ENCODE measurements at regions not wholly inside any gene's neighbourhood (a gene's known extent, or its start where the extent isn't known, plus 50 kb on each side); places are given as distances from the start of the nearest gene placed in this dataset.
"Not testable (repeated sequence)": the region's sequence is repeated elsewhere in the genome, so short reads cannot be mapped to it uniquely, and the experiment has no call there.

DNA sequence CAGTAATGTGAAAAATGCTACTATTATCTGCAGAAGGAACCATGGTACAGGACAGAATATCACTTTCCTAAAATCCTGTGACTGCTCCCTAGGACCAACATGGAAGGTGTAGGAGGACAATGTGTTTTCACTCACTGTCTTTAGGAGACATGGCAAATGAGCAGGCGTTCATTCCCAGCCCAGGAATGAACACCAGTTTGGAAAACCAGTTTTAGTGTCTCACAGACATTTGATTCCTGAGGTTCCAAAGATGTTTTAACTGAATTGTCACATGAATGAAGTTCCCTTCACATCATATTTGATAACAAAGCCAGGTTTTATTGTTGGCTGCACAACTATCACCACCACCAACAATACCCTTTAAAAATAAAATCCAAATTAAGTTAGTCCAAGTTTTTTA is 178.2 kb downstream of the ENC1 start:
- DNase-seq (ENCODE audit: low read depth), result no peak

DNA sequence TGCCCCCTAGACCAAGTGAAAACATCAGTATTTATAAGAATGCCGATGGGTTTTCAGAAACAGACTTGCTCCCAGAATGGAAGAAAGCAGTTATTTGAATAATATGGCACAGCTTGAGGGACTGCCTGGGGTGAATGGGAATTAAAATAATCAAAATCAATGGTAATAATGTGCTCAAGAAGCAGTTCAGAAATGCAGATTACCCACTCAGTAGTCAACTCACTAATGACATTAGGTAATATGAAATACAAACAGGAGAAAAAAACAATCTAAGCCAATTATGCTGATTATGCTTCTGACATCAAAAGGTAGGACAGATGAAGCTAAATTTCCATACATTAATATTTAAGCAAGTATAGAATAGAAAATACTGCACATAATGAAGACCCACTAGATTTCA is 179.3 kb downstream of the ENC1 start:
- no peak for DNase-seq (ENCODE audit: low read depth)

- no peak for DNase-seq (ENCODE audit: low read depth)
Observed at GRCh38 chr5:74460694-74461093, 179.8 kb downstream of the ENC1 start.

DNA sequence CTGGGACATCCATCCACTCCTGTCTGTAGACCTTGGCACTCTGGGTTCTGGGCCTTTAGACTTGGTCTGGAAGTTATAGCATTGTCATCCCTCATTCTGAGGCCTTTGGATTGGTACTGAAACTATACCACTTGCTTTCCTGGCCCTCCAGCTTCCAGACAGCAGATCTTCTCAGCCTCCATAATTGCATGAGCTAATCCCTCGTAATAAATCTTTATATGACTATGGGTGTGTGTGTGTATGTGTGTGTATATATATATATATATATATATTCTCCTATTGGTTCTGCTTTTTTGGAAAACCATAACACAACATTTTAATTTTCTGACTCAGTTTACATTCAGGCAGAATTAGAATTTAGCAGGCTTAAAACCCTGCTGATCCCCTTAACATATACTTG is 180.5 kb downstream of the ENC1 start:
- no peak for DNase-seq (ENCODE audit: low read depth)

DNA sequence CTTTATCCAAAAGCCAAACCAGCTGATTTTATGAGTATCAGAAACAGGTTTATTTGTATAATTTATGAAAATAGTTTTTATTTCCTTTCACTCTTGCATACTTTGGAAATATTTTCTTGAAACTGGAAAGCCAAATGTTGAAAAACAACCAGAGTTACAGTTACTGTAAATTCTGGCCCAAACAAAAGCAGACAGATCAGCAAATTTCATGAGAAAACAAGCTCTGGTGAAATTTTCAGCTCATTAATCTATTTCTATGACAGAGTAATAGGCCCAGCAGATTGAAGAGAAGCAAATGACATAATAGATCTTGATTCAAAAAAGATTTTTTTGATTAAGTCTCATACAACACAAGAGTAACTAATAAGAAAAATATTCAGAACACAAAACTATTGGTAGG is 182.7 kb downstream of the ENC1 start:
- DNase-seq (ENCODE audit: low read depth), result no peak

GRCh38 chr5:74454263-74455030 is 186.1 kb downstream of the ENC1 start:
- DNase-seq (ENCODE audit: low read depth), result no peak

GRCh38 chr5:74452856-74453255 is 187.7 kb downstream of the ENC1 start:
- no peak for DNase-seq (ENCODE audit: low read depth)

DNA sequence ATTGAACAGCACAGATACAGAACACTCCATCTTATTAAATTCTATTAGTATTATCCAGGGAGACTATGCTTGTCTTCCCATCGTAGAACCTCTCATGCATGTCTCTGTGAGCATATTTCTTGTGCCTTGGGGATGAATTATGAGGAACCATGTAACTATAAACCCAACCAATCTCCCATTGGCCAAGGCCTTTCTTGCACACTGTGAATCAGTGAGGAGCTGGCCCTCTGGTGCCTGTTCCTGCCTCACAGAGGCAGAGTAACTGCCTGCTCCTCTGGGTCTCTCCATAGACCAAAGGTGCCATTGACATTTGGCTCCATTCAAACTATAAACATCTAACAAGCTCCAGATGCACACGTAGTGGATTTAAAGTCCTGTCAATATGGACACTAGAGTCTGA is 190.4 kb downstream of the ENC1 start:
- DNase-seq (ENCODE audit: low read depth), result no peak

- no peak for DNase-seq (ENCODE audit: low read depth)
Observed at GRCh38 chr5:74446725-74447241, 193.7 kb downstream of the ENC1 start.

- DNase-seq (ENCODE audit: low read depth), result no peak
Observed at GRCh38 chr5:74442466-74442865, 198.1 kb downstream of the ENC1 start.

- no peak for DNase-seq (ENCODE audit: low read depth)
Observed at GRCh38 chr5:74441616-74442015, 198.9 kb downstream of the ENC1 start.

GRCh38 chr5:74440341-74440740 is 200.2 kb downstream of the ENC1 start:
- DNase-seq (ENCODE audit: low read depth), result no peak

- not testable (repeated sequence) for DNase-seq (ENCODE audit: low read depth)
Observed at GRCh38 chr5:74437870-74438269, 202.7 kb downstream of the ENC1 start.

DNA sequence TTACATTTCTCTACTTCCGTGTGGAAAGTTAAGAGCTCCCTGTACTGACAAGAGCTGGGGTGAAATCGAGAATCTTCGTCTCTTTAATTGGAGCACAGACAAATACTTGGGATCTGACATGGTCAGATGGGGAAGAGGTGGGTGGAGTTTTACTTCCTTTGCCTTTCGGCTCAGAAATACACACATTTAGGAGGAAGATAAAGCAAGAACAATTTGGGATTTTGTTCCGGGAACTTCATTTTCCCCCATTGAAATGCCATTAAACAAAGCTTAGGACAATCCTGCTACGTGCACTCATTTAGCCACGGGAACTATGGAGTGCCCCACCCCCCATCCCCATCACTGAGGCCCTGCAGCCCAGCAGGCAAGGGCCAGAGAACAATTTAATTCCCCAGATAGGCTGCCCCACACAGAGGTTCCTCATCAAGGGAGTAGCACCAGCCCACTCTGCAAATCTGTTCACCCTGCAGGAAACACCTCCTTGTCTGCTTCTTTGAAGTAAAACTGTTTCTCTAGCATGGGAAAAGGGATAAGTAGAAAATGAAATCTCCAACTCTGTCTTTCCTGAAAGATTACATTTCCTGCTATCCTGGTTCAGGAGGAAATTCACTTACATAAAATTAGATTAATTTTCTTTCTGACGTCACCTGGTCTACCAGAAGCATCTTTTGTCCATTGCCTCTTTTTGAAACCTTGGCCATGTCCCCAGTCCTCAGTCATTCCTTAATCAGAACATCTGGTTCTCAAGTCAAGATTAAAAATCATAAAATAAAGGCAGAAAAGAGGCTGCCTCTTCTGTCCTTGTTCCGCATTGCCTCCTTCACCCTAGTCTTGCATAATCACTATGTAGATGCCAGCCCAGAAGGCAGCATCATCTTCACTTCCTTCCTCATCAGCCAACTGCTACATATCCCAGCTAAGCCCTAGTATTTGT is 206.4 kb downstream of the ENC1 start:
- DNase-seq (ENCODE audit: low read depth), result no peak

DNA sequence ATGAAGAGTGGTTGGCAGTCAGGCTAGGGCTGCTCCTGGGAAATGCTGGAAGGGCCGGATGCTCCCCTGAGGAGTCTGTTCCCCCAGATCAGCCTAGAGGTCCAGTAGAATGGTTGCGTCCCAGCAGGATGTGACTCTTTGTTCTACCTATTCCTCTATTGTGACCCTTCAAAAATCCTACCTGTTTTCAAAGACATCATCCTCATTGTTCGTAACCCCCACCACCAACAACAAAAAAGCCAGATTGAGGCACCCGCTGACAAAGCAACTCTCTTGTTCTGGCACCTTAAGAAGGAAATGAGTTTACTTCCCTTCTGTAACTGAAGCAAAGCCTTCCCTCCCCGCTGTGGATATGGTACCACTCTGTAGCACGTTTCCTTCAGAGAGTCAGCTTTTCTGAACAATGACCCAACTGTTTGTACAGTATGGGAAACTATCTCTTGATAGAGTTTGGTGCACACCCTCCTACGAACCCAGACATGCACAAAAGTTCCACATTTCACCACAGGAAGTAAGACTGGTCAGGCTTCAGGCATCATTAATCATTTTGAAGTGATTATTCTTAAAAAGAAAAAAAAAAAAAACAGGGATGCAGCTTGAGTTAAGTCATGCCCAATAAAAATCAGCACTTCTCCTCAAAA is 207.2 kb downstream of the ENC1 start:
- peak; percentile 46 for DNase-seq (ENCODE audit: low read depth)

- DNase-seq (ENCODE audit: low read depth), result no peak
Observed at GRCh38 chr5:74432721-74433120, 207.8 kb downstream of the ENC1 start.

GRCh38 chr5:74432216-74432615 is 208.3 kb downstream of the ENC1 start:
- DNase-seq (ENCODE audit: low read depth), result no peak

DNA sequence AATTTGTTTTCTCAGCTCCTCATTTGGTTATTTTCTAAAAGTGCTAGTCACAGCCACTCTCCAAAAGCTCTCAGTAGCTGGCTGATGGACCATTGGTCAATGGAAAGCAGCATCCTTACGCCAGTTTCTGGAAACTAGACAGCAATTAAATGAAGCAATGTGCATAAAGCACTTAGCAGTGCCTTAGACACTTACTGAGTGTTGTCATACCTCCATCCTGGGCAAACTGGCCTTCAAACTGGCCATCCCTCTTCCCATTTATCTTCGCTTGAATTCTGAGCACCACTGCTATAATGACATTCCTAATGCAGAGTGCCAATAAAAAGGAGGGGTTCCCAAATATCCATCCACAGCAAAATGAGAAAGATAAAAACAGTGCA is 209.2 kb downstream of the ENC1 start:
- no peak for DNase-seq (ENCODE audit: low read depth)

- no peak for DNase-seq (ENCODE audit: low read depth)
Observed at GRCh38 chr5:74430631-74431289, 209.8 kb downstream of the ENC1 start.

GRCh38 chr5:74429495-74429894 is 211.0 kb downstream of the ENC1 start:
- no peak for DNase-seq (ENCODE audit: low read depth)

- DNase-seq (ENCODE audit: low read depth), result no peak
Observed at GRCh38 chr5:74428876-74429275, 211.7 kb downstream of the ENC1 start.

- no peak for DNase-seq (ENCODE audit: low read depth)
Observed at GRCh38 chr5:74428275-74428674, 212.3 kb downstream of the ENC1 start.
